ENCODE measurements at regions not wholly inside any gene's neighbourhood (a gene's known extent, or its start where the extent isn't known, plus 50 kb on each side); places are given as distances from the start of the nearest gene placed in this dataset.

GRCh38 chr15:95149036-95149435 is 917.7 kb downstream of the MCTP2 start:
- ATAC-seq: no peak
- TF ChIP-seq SNAI2 (CRISPR knock-in tag; IDR thresholded peaks at IDR 0.05) (no peak), ISL1 (CRISPR knock-in tag; IDR thresholded peaks at IDR 0.05) (no peak), OSR1 (CRISPR knock-in tag; IDR thresholded peaks at IDR 0.05) (no peak), BACH2 (CRISPR knock-in tag; IDR thresholded peaks at IDR 0.05; ENCODE audit: borderline replicate concordance) (no peak), ZNF8 (CRISPR knock-in tag; IDR thresholded peaks at IDR 0.05) (no peak)

- no peak for TF ChIP-seq ZNF8 (CRISPR knock-in tag; IDR thresholded peaks at IDR 0.05)
- no peak for TF ChIP-seq ZNF70 (CRISPR knock-in tag; IDR thresholded peaks at IDR 0.05)
- TF ChIP-seq CSDC2 (CRISPR knock-in tag; IDR thresholded peaks at IDR 0.05): no peak
- no peak for TF ChIP-seq SNAI2 (CRISPR knock-in tag; IDR thresholded peaks at IDR 0.05)
- no peak for TF ChIP-seq RARB (CRISPR knock-in tag; IDR thresholded peaks at IDR 0.05)
- TF ChIP-seq GLIS3 (CRISPR knock-in tag; IDR thresholded peaks at IDR 0.05): no peak
- TF ChIP-seq, protein P1, sequence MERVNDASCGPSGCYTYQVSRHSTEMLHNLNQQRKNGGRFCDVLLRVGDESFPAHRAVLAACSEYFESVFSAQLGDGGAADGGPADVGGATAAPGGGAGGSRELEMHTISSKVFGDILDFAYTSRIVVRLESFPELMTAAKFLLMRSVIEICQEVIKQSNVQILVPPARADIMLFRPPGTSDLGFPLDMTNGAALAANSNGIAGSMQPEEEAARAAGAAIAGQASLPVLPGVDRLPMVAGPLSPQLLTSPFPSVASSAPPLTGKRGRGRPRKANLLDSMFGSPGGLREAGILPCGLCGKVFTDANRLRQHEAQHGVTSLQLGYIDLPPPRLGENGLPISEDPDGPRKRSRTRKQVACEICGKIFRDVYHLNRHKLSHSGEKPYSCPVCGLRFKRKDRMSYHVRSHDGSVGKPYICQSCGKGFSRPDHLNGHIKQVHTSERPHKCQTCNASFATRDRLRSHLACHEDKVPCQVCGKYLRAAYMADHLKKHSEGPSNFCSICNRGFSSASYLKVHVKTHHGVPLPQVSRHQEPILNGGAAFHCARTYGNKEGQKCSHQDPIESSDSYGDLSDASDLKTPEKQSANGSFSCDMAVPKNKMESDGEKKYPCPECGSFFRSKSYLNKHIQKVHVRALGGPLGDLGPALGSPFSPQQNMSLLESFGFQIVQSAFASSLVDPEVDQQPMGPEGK (CRISPR knock-in tag; IDR thresholded peaks at IDR 0.05; ENCODE audit: borderline replicate concordance): no peak
- TF ChIP-seq TOX (CRISPR knock-in tag; IDR thresholded peaks at IDR 0.05; ENCODE audit: borderline replicate concordance): no peak
- no peak for TF ChIP-seq CREB5 (CRISPR knock-in tag; IDR thresholded peaks at IDR 0.05; ENCODE audit: low read depth)
- TF ChIP-seq ISL1 (CRISPR knock-in tag; IDR thresholded peaks at IDR 0.05): no peak
- TF ChIP-seq ESRRG (CRISPR knock-in tag; IDR thresholded peaks at IDR 0.05): no peak
- no peak for TF ChIP-seq PPARA (CRISPR knock-in tag; IDR thresholded peaks at IDR 0.05; ENCODE audit: borderline replicate concordance)
- TF ChIP-seq, protein P2, sequence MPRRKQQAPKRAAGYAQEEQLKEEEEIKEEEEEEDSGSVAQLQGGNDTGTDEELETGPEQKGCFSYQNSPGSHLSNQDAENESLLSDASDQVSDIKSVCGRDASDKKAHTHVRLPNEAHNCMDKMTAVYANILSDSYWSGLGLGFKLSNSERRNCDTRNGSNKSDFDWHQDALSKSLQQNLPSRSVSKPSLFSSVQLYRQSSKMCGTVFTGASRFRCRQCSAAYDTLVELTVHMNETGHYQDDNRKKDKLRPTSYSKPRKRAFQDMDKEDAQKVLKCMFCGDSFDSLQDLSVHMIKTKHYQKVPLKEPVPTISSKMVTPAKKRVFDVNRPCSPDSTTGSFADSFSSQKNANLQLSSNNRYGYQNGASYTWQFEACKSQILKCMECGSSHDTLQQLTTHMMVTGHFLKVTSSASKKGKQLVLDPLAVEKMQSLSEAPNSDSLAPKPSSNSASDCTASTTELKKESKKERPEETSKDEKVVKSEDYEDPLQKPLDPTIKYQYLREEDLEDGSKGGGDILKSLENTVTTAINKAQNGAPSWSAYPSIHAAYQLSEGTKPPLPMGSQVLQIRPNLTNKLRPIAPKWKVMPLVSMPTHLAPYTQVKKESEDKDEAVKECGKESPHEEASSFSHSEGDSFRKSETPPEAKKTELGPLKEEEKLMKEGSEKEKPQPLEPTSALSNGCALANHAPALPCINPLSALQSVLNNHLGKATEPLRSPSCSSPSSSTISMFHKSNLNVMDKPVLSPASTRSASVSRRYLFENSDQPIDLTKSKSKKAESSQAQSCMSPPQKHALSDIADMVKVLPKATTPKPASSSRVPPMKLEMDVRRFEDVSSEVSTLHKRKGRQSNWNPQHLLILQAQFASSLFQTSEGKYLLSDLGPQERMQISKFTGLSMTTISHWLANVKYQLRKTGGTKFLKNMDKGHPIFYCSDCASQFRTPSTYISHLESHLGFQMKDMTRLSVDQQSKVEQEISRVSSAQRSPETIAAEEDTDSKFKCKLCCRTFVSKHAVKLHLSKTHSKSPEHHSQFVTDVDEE (CRISPR knock-in tag; IDR thresholded peaks at IDR 0.05): no peak
- TF ChIP-seq ZFP30 (CRISPR knock-in tag; IDR thresholded peaks at IDR 0.05): no peak
- no peak for ATAC-seq
Measured at GRCh38 chr15:95149771-95150170, 918.4 kb downstream of the MCTP2 start.

DNA sequence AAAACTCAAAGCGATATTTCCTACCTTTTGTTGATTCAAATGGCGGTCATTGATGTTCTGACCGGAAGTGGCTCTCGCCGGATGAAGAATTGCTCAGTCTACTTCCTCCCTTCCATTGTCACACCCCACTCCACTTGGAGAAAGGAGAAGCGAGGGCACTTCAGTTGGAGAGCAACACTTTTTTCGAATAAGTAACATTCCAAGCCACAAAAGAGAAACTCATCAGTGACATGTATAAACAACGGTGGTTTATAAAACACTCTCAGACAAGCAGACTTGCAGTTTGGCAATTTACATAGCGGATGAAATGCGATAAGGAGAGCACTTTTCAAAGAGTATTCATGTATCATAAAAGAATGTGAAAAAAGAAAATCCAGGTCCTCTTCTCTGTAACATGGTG is 919.1 kb downstream of the MCTP2 start:
- TF ChIP-seq, protein P1 (CRISPR knock-in tag; IDR thresholded peaks at IDR 0.05; ENCODE audit: borderline replicate concordance): no peak
- TF ChIP-seq ZNF8 (CRISPR knock-in tag; IDR thresholded peaks at IDR 0.05): no peak

GRCh38 chr15:95152741-95153140 is 921.4 kb downstream of the MCTP2 start:
- no peak for ATAC-seq
- TF ChIP-seq ZC3H10 (CRISPR knock-in tag; IDR thresholded peaks at IDR 0.05) (no peak), ZFP30 (CRISPR knock-in tag; IDR thresholded peaks at IDR 0.05) (no peak), CSRNP3 (CRISPR knock-in tag; IDR thresholded peaks at IDR 0.05) (no peak), TOX (CRISPR knock-in tag; IDR thresholded peaks at IDR 0.05; ENCODE audit: borderline replicate concordance) (no peak), PPARA (CRISPR knock-in tag; IDR thresholded peaks at IDR 0.05; ENCODE audit: borderline replicate concordance) (no peak), ZFP3 (CRISPR knock-in tag; IDR thresholded peaks at IDR 0.05) (no peak), CREB5 (CRISPR knock-in tag; IDR thresholded peaks at IDR 0.05; ENCODE audit: low read depth) (no peak), ZNF565 (CRISPR knock-in tag; conservative IDR thresholded peaks at IDR 0.05; ENCODE audit: low read depth) (no peak), ZNF8 (CRISPR knock-in tag; IDR thresholded peaks at IDR 0.05) (no peak), GLIS3 (CRISPR knock-in tag; IDR thresholded peaks at IDR 0.05) (no peak), POU6F1 (CRISPR knock-in tag; IDR thresholded peaks at IDR 0.05; ENCODE audit: borderline replicate concordance, low read depth) (no peak), OSR1 (CRISPR knock-in tag; IDR thresholded peaks at IDR 0.05) (no peak), RARB (CRISPR knock-in tag; IDR thresholded peaks at IDR 0.05) (no peak), SNAI2 (CRISPR knock-in tag; IDR thresholded peaks at IDR 0.05) (no peak), ESRRG (CRISPR knock-in tag; IDR thresholded peaks at IDR 0.05) (no peak), BACH2 (CRISPR knock-in tag; IDR thresholded peaks at IDR 0.05; ENCODE audit: borderline replicate concordance) (no peak)
- TF ChIP-seq, protein P1 (CRISPR knock-in tag; IDR thresholded peaks at IDR 0.05; ENCODE audit: borderline replicate concordance): no peak

More for the DNA sequence above, 919.1 kb downstream of the MCTP2 start:
- ATAC-seq: no peak

Data from SK-N-SH treated with all-trans-retinoic acid at 6 μM for 48 hours (cell line).